Astrocyte (in vitro differentiated cells and primary cell): ENCODE measurements at regions not wholly inside any gene's neighbourhood (a gene's known extent, or its start where the extent isn't known, plus 50 kb on each side); places are given as distances from the start of the nearest gene placed in this dataset.

ENCODE experiments used
- DNase-seq: peaks from one replicate; pipeline ENCODE4 v3.0.0-alpha.2; 2010; ENCODE audit warnings: low read depth
- FAIRE-seq: peaks from 2 replicates; lab custom pipeline; 2011; peaks lifted over from hg19 to GRCh38; lab: Jason Lieb, UNC
- H2AFZ ChIP-seq: 2 replicates; pipeline ENCODE4 v1.6.0; 2012; ENCODE audit warnings: low read depth, low read length, inconsistent platforms
- H3K27ac ChIP-seq: 2 replicates; pipeline ENCODE4 v1.5.1; 2011; ENCODE audit warnings: low read depth, low read length, inconsistent platforms
- H3K27me3 ChIP-seq: 2 replicates; pipeline ENCODE4 v1.6.0; 2011; ENCODE audit warnings: low read length, inconsistent platforms; ENCODE audit not compliant: insufficient read depth
- H3K36me3 ChIP-seq: 2 replicates; pipeline ENCODE4 v1.5.1; 2011; ENCODE audit warnings: low read length, inconsistent platforms; ENCODE audit not compliant: insufficient read depth
- H3K4me1 ChIP-seq: 2 replicates; pipeline ENCODE4 v1.5.1; 2011; ENCODE audit warnings: low read length, inconsistent platforms; ENCODE audit not compliant: insufficient read depth
- H3K4me2 ChIP-seq: 2 replicates; pipeline ENCODE4 v1.6.0; 2012; ENCODE audit warnings: low read length, inconsistent platforms
- H3K4me3 ChIP-seq: 2 replicates; pipeline ENCODE4 v1.5.1; 2011; ENCODE audit warnings: low read depth, mild to moderate bottlenecking, low read length, inconsistent platforms; ENCODE audit not compliant: insufficient read depth
- H3K79me2 ChIP-seq: 2 replicates; pipeline ENCODE4 v1.6.0; 2012; ENCODE audit warnings: mild to moderate bottlenecking, low read length, inconsistent platforms; ENCODE audit not compliant: insufficient read depth
- H3K9ac ChIP-seq: 2 replicates; pipeline ENCODE4 v1.6.0; 2012; ENCODE audit warnings: mild to moderate bottlenecking, low read length, inconsistent platforms
- H3K9me3 ChIP-seq: 2 replicates; pipeline ENCODE4 v1.5.1; 2012; ENCODE audit warnings: low read depth, mild to moderate bottlenecking, low read length, inconsistent platforms; ENCODE audit not compliant: insufficient read depth
- H4K20me1 ChIP-seq: 2 replicates; pipeline ENCODE4 v1.6.0; 2012; ENCODE audit warnings: low read length, inconsistent platforms; ENCODE audit not compliant: insufficient read depth
- H3K27ac Mint-ChIP-seq: one replicate; pipeline ENCODE4 v1.8.0; 2021; ENCODE audit warnings: mild to moderate bottlenecking, mixed read lengths; ENCODE audit not compliant: unreplicated experiment
- H3K27me3 Mint-ChIP-seq: one replicate; pipeline ENCODE4 v1.8.0; 2021; ENCODE audit warnings: low read depth, mixed read lengths; ENCODE audit not compliant: unreplicated experiment
- H3K36me3 Mint-ChIP-seq: one replicate; pipeline ENCODE4 v1.8.0; 2021; ENCODE audit warnings: low read depth, mixed read lengths; ENCODE audit not compliant: unreplicated experiment
- H3K4me1 Mint-ChIP-seq: one replicate; pipeline ENCODE4 v1.8.0; 2021; ENCODE audit warnings: low read depth, mixed read lengths; ENCODE audit not compliant: unreplicated experiment
- H3K4me3 Mint-ChIP-seq: one replicate; pipeline ENCODE4 v1.8.0; 2021; ENCODE audit warnings: mild to moderate bottlenecking, moderate library complexity, mixed read lengths; ENCODE audit not compliant: unreplicated experiment
- H3K9me3 Mint-ChIP-seq: one replicate; pipeline ENCODE4 v1.8.0; 2021; ENCODE audit warnings: mild to moderate bottlenecking, mixed read lengths; ENCODE audit not compliant: unreplicated experiment
- EZH2 ChIP-seq: IDR thresholded peaks from 2 replicates; pipeline ENCODE4 v1.6.1; 2012; ENCODE audit warnings: mild to moderate bottlenecking, low read length, inconsistent platforms; ENCODE audit not compliant: insufficient read depth
- TF ChIP-seq, protein P1 (sequence below): IDR thresholded peaks from 2 replicates; pipeline ENCODE4 v1.5.1; 2011; ENCODE audit warnings: low read depth, mild to moderate bottlenecking, inconsistent platforms, low read length, moderate library complexity; ENCODE audit not compliant: insufficient read depth

DNA sequence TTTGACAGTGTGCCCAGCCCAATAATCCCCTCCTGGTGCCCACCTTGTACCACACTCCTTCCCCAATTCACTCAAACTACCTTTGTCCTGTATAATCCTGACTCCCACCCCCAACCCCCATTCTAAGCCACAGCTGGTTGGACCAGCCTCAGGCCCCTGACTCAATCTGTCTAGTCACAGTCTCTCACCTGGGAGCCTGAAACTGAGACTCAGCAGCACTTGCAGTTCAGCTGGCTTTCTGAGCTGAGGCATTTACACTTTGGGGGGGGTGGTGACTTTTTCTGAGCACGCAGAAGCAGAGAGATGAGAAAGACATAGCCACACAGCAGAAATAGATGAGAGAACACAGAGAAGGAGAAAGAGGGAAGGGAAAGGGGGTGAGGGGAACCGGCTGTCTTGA lies 247.3 kb downstream of the MAN2A1 start:
- FAIRE-seq (no peak), DNase-seq (no peak)
- Mint-ChIP-seq H3K27me3 (peaks cover 3% of the 10 kb centered on the region), H3K9me3 (no peaks in the 10 kb centered on the region), H3K36me3 (no peaks in the 10 kb centered on the region), H3K4me1 (peaks cover 5% of the 10 kb centered on the region), H3K27ac (no peak overlapping the region), H3K4me3 (no peak overlapping the region)
- Histone ChIP-seq H3K4me3 (no peak overlapping the region), H3K9ac (no peak overlapping the region), H4K20me1 (no peaks in the 10 kb centered on the region), H3K4me1 (peaks cover 5% of the 10 kb centered on the region), H3K9me3 (peaks cover 4% of the 10 kb centered on the region), H2AFZ (no peak overlapping the region), H3K79me2 (no peaks in the 10 kb centered on the region), H3K4me2 (no peak overlapping the region), H3K27me3 (no peaks in the 10 kb centered on the region), H3K27ac (no peak overlapping the region), H3K36me3 (no peaks in the 10 kb centered on the region)
- TF ChIP-seq EZH2, result no peak
- TF ChIP-seq, protein P1, sequence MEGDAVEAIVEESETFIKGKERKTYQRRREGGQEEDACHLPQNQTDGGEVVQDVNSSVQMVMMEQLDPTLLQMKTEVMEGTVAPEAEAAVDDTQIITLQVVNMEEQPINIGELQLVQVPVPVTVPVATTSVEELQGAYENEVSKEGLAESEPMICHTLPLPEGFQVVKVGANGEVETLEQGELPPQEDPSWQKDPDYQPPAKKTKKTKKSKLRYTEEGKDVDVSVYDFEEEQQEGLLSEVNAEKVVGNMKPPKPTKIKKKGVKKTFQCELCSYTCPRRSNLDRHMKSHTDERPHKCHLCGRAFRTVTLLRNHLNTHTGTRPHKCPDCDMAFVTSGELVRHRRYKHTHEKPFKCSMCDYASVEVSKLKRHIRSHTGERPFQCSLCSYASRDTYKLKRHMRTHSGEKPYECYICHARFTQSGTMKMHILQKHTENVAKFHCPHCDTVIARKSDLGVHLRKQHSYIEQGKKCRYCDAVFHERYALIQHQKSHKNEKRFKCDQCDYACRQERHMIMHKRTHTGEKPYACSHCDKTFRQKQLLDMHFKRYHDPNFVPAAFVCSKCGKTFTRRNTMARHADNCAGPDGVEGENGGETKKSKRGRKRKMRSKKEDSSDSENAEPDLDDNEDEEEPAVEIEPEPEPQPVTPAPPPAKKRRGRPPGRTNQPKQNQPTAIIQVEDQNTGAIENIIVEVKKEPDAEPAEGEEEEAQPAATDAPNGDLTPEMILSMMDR, result no peak

DNA sequence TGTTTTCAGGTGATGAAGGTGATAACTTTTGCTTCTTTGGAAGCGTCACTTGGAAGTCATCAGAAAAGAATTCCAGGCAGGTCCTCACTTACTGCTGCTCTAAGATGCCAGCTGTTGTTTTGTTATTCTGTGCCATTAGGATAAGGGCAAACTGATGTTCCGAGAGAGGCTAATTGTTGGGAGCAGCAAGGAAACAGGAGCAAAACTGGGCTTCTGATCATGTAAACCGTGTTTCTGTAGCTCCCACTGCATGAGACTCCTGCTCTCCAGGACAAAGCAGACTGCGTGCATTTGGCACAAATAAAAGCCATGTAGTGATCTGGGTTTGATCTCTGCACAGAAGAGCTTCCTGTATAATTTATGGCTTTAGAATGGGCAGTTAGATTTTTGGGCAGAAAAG lies 248.2 kb downstream of the MAN2A1 start:
- no peak for TF ChIP-seq EZH2
- TF ChIP-seq, protein P1, result no peak
- FAIRE-seq (no peak), DNase-seq (no peak)
- no peak overlapping the region for H3K27ac ChIP-seq
- no peaks in the 10 kb centered on the region for H3K79me2 ChIP-seq
- no peak overlapping the region for H2AFZ ChIP-seq
- no peak overlapping the region for H3K27ac Mint-ChIP-seq
- H3K9ac ChIP-seq, result no peak overlapping the region
- peaks cover 5% of the 10 kb centered on the region for H3K4me1 ChIP-seq
- H3K9me3 Mint-ChIP-seq, result no peaks in the 10 kb centered on the region
- no peak overlapping the region for H3K4me3 Mint-ChIP-seq
- no peaks in the 10 kb centered on the region for H3K27me3 ChIP-seq
- H3K27me3 Mint-ChIP-seq, result peaks cover 8% of the 10 kb centered on the region
- H3K36me3 Mint-ChIP-seq, result no peaks in the 10 kb centered on the region
- H3K36me3 ChIP-seq, result no peaks in the 10 kb centered on the region
- peaks cover 4% of the 10 kb centered on the region for H3K9me3 ChIP-seq
- no peaks in the 10 kb centered on the region for H4K20me1 ChIP-seq
- H3K4me1 Mint-ChIP-seq, result peaks cover 5% of the 10 kb centered on the region
- H3K4me3 ChIP-seq, result no peak overlapping the region
- H3K4me2 ChIP-seq, result no peak overlapping the region

DNA sequence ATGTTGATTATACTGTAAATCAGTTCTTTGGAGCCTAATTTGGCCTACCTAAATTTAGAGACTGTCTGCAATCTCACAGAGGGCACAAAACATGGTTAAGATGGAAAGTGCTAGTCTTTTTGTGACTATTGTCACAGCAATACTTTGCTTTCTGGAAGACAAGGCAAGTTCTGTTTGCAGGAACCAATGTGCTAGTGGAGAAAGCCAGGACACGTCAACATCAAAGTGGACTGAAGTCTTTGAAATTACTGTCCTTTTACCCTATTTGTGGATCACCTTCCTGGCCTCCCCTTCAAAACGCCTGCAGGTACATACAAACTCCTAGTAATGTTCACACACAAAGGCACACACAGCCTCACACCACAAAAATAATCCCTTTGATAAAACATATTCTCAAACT lies 248.7 kb downstream of the MAN2A1 start:
- Histone ChIP-seq H3K4me3 (no peak overlapping the region), H3K9me3 (peaks cover 4% of the 10 kb centered on the region), H3K9ac (no peak overlapping the region), H3K4me2 (no peak overlapping the region), H3K4me1 (peaks cover 5% of the 10 kb centered on the region), H3K27ac (no peak overlapping the region), H3K79me2 (no peaks in the 10 kb centered on the region), H3K27me3 (no peaks in the 10 kb centered on the region), H3K36me3 (no peaks in the 10 kb centered on the region), H4K20me1 (no peaks in the 10 kb centered on the region), H2AFZ (no peak overlapping the region)
- no peak for TF ChIP-seq EZH2
- TF ChIP-seq, protein P1, result no peak
- peaks cover 5% of the 10 kb centered on the region for H3K4me1 Mint-ChIP-seq
- no peak overlapping the region for H3K27ac Mint-ChIP-seq
- no peaks in the 10 kb centered on the region for H3K9me3 Mint-ChIP-seq
- H3K4me3 Mint-ChIP-seq, result no peak overlapping the region
- no peaks in the 10 kb centered on the region for H3K36me3 Mint-ChIP-seq
- H3K27me3 Mint-ChIP-seq, result peaks cover 9% of the 10 kb centered on the region
- FAIRE-seq (no peak), DNase-seq (no peak)
